Heart right ventricle (tissue), 16 donors: ENCODE measurements at regions not wholly inside any gene's neighbourhood (a gene's known extent, or its start where the extent isn't known, plus 50 kb on each side); places are given as distances from the start of the nearest gene placed in this dataset.

Experiments
- ATAC-seq, 8 donors: fragments of 200-7000 bp; cut with Tn5 transposase; one replicate each; pipeline ENCODE4 v1.9.1; 2020; ENCODE audit warnings: mild to moderate bottlenecking in 8 of 8, moderate library complexity in 8 of 8, moderate number of reproducible peaks in 1 of 8
- DNase-seq, 2 donors: peaks; one replicate each; pipeline ENCODE4 v3.0.0-alpha.2; 2020
- H3K27ac ChIP-seq, 10 donors: fragments of 200-600 bp; sonication (generic) in 2 of 10; one replicate each; pipeline versions ENCODE4 v1.5.0 to v1.8.0; 2020 to 2022; ENCODE audit warnings: mild to moderate bottlenecking in 3 of 10
- H3K27me3 ChIP-seq, 7 donors: fragments of 200-600 bp; one replicate each; pipeline ENCODE4 v1.8.0; 2021 to 2022; ENCODE audit warnings: mild to moderate bottlenecking in 2 of 7
- H3K36me3 ChIP-seq, 9 donors: fragments of 200-600 bp; sonication (generic) in 1 of 9; one replicate each; pipeline versions ENCODE4 v1.5.0 to v1.8.0; 2020 to 2022; ENCODE audit warnings: mild to moderate bottlenecking in 2 of 9
- H3K4me1 ChIP-seq, 9 donors: fragments of 200-600 bp; sonication (generic) in 1 of 9; one replicate each; pipeline versions ENCODE4 v1.5.0 to v1.8.0; 2020 to 2022; ENCODE audit warnings: mild to moderate bottlenecking in 4 of 9
- H3K4me3 ChIP-seq, 10 donors: fragments of 200-600 bp; sonication (generic) in 2 of 10; one replicate each; pipeline versions ENCODE4 v1.5.0 to v1.8.0; 2020 to 2022; ENCODE audit warnings: mild to moderate bottlenecking in 7 of 10, moderate library complexity in 2 of 10
- H3K9me3 ChIP-seq, 11 donors: fragments of 200-600 bp in 10 of 11; sonication (generic) in 2 of 11; one replicate each; pipeline versions ENCODE4 v1.5.0 to v1.8.0; 2013 to 2022; ENCODE audit warnings: mild to moderate bottlenecking in 2 of 11, control low read depth in 1 of 11, moderate library complexity in 1 of 11
- WGBS, 2 donors: extraction: QIAGEN DNeasy Blood & Tissue Kit; methylation state at CpG; one replicate each; pipeline ENCODE4 v1.1.7; 2013; ENCODE audit warnings: inconsistent platforms in 1 of 2; 5-methylcytosine and 5-hydroxymethylcytosine counted together
- intact Hi-C, 10 donors: fragments of 100-400 bp; cut with DNase I; formaldehyde crosslinking; loops; one replicate each; pipeline versions ENCODE4 v1.11.1 to v1.14.2; 2022
- TF ChIP-seq, protein P1 (sequence below), 9 donors: fragments of 200-600 bp; sonication (generic) in 2 of 9; IDR thresholded peaks; one replicate each; pipeline versions ENCODE4 v1.5.0 to v1.8.0; 2021 to 2022; ENCODE audit warnings: antibody characterized with exemption in 9 of 9, mild to moderate bottlenecking in 5 of 9, moderate library complexity in 1 of 9
- donor health status: Arrhythmogenic right ventricular cardiomyopathy.
- donor health status: ischemic (EF 13 %, LVEDD 7.1; RV severe dilation, severe dysfunction).
- donor health status: healthy with polysubstance abuse.
- donor health status: DM: no; HTN: yes; CAD: no.
- donor health status: DM: no; HTN: no; CAD: no.
- donor health status: ischemic (EF 25% LVEDD 6.9; RV normal size, moderate dysfunction).
- donor health status: ischemic (EF 25% LVEDD 5.7; RV mildly dilated, moderate dysfunction).
- donor health status: healthy.
- donor health status: DM: yes; HTN: yes; CAD: no.
- donor health status: Ischemic cardiomyopathy.
- donor health status: ischemic (EF 35%, LVEDD 5.7; RV mildly dilated, moderate dysfunction).
- donor health status: nonischemic (EF 11% LVEDD 7.7; RV severe dilation, severe dysfunction).
- donor health status: DM: yes; HTN: yes; CAD: no.
- donor health status: PGD.
- donor health status: ischemic (EF 29% LVEDD 5.4; RV normal size, mild dysfunction).
- donor health status: nonischemic (EF 23%, LVEDD 6.1; RV moderate dilation, normal function).

DNA sequence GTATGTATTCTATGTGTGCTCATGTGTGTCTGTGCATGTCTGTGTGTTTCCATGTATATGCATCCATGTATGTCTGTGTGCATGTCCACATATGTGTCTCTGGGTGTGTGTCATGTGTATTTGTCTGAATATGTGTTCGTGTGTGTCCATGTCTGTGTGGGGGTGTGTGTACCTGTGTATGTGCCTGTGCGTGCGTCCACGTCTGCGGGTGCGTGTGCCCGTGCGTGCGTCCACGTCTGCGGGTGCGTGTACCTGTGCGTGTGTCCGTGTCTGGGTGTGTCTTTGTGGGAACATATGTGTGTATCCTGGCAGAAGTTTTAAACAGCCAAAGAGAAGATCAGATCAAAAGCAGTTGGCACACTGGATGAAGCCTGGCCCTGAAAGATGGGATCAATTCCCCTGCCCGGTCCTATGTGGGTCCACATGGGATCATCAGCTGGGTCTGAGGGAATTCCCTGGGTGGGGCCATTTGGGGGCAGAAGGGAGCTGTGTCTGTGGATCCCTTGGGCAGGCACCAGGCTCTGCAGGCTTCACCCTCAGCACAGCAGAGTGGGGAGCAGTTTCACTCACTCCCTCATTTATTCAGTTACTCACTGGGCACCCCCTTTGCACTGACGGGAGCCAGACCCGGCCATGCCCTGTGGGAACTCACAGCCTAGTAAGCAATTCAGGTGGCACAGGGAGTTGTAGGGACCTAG lies 167.4 kb downstream of the MN1 start:
- intact Hi-C loops: loop anchor here in 2 of 10 donors (10.0 kb wide), 1 partner anchor 171 kb away; the partner anchor contains the start of gene MN1 (in 2 of the 2)
- Histone ChIP-seq H3K36me3 (no peaks in the 10 kb centered on the region), H3K9me3 (no peaks in the 10 kb centered on the region), H3K4me3 (no peak overlapping the region), H3K27me3 (peaks cover 0 to 3% (median 0%) of the 10 kb centered on the region in 7 donors), H3K4me1 (peaks cover 0 to 30% (median 10%) of the 10 kb centered on the region in 9 donors), H3K27ac (no peak overlapping the region)
- 90 to 91% methylated on average over 17 of the region's 17 CpGs for WGBS, 2 donors
- ATAC-seq (no peak), DNase-seq (no peak)
- TF ChIP-seq, protein P1, sequence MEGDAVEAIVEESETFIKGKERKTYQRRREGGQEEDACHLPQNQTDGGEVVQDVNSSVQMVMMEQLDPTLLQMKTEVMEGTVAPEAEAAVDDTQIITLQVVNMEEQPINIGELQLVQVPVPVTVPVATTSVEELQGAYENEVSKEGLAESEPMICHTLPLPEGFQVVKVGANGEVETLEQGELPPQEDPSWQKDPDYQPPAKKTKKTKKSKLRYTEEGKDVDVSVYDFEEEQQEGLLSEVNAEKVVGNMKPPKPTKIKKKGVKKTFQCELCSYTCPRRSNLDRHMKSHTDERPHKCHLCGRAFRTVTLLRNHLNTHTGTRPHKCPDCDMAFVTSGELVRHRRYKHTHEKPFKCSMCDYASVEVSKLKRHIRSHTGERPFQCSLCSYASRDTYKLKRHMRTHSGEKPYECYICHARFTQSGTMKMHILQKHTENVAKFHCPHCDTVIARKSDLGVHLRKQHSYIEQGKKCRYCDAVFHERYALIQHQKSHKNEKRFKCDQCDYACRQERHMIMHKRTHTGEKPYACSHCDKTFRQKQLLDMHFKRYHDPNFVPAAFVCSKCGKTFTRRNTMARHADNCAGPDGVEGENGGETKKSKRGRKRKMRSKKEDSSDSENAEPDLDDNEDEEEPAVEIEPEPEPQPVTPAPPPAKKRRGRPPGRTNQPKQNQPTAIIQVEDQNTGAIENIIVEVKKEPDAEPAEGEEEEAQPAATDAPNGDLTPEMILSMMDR (IDR thresholded peaks at IDR 0.05): peak in 1 of 9 donors; percentile 8

DNA sequence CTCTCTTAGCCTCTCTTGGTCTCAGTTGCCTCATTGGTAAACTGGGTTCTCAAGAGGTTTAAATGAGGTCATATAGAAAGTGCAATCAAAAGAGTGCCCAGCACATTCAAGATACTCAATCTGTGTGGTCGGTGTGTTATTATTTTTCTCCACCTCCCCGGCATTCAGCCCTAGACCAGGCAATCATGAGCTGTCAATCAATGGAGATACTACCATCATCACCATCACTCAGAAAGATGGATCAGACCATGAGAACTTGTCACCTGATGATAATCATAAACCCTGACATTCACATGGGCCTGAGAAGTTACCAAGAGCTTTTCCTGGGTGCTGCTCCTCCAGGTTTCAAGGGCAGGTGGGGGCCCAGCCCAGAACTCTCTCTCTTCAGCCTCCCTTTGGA lies 166.1 kb downstream of the MN1 start:
- Histone ChIP-seq H3K27ac (peak overlapping the region in 1 of 10 donors; percentile 37), H3K4me3 (no peak overlapping the region), H3K27me3 (peaks cover 0 to under 1% (median 0%) of the 10 kb centered on the region in 7 donors), H3K9me3 (no peaks in the 10 kb centered on the region), H3K4me1 (peaks cover 0 to 36% (median 15%) of the 10 kb centered on the region in 9 donors), H3K36me3 (no peaks in the 10 kb centered on the region)
- ATAC-seq: no peak
- intact Hi-C loops: loop anchor here in 4 of 10 donors (5.0 to 10.0 kb wide), 4 partner anchors 52 to 169 kb away; partner anchors contain the start of gene MN1 (in 3 of the 4)
- DNase-seq: no peak
- TF ChIP-seq, protein P1 (IDR thresholded peaks at IDR 0.05): no peak
- 82 to 83% methylated on average over 2 of the region's 2 CpGs for WGBS, 2 donors

DNA sequence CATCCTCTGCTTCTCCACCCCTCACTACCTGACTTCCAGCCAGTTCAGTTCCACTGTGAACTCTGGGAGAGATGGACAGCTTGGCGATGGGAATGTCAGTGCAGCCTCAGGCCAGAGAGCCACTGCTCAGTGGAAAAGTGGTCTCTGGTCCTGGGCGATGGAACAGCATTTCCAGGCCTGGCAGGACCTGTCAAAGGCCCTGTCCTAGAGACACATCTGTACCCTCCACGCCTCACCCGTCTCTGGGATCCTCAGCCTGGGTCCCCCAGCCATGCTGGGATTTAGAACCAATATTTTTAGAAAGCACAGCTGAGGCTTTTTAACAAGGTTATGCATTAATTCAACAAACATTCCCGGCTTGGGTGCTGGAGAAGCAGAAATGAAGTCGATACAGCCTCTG lies 165.7 kb downstream of the MN1 start:
- DNase-seq (no peak), ATAC-seq (no peak)
- TF ChIP-seq, protein P1 (IDR thresholded peaks at IDR 0.05): no peak
- Histone ChIP-seq H3K9me3 (no peaks in the 10 kb centered on the region), H3K36me3 (no peaks in the 10 kb centered on the region), H3K27me3 (no peaks in the 10 kb centered on the region), H3K4me3 (no peak overlapping the region), H3K4me1 (peaks cover 0 to 36% (median 15%) of the 10 kb centered on the region in 9 donors), H3K27ac (peak overlapping the region in 2 of 10 donors; percentile 37 to 68)
- intact Hi-C loops: loop anchor here in 5 of 10 donors (2.0 to 10.0 kb wide), 6 partner anchors 15 to 169 kb away; partner anchors contain the start of gene MN1 (in 3 of the 5)
- 88 to 94% methylated on average over 6 of the region's 6 CpGs for WGBS, 2 donors

DNA sequence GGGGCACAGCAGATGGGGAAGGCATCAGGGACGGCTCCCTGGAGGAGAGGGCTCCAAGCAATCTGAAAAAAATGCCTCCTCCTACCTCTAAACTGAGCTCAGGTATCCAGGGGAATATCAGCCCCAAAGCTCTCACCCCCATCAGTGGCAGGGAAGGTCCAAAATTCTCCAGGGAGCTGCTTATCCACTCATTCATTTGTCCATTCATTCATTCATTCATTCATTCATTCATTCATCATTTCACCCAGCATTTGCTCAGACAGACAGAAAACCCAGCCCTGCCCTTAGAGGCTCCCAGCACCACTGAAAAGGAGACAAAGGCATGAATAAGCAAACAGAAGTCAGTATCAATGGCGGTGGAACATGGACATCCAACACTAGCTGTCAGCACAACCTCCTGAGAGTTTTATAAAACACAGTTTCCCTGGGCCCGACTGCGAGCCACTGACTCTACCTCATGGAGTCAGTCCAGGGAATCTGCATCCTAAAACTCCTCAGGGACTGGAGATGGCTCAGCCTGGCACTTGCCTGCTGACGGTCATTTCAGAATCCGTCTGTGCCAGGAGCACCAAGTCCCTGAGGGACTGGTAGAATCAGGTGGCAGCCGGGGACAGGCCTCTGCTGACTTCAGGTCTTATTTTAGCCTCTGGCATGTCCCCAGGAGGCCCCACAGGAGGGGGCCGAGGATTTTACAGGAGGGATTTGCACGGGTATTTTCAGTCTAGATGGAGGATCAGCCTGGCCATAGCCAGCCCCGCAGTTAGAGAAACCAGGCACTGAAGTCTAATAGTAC lies 164.6 kb downstream of the MN1 start:
- intact Hi-C loops: loop anchor here in 5 of 10 donors (2.0 to 10.0 kb wide), 6 partner anchors 14 to 168 kb away; partner anchors contain the start of gene MN1 (in 3 of the 5)
- 37 to 56% methylated on average over 10 of the region's 10 CpGs for WGBS, 2 donors
- TF ChIP-seq, protein P1 (IDR thresholded peaks at IDR 0.05): no peak
- DNase-seq: peak; percentile 51 to 67
- ATAC-seq: peak; percentile 64 to 89 (median 78)
- no peaks in the 10 kb centered on the region for H3K27me3 ChIP-seq
- H3K4me3 ChIP-seq: no peak overlapping the region
- no peaks in the 10 kb centered on the region for H3K36me3 ChIP-seq
- H3K27ac ChIP-seq: peak overlapping the region in 7 of 10 donors; percentile 17 to 83 (median 68)
- no peaks in the 10 kb centered on the region for H3K9me3 ChIP-seq
- peaks cover 0 to 44% (median 15%) of the 10 kb centered on the region in 9 donors for H3K4me1 ChIP-seq
